GM12878 (cell line): ENCODE measurements at regions not wholly inside any gene's neighbourhood (a gene's known extent, or its start where the extent isn't known, plus 50 kb on each side); places are given as distances from the start of the nearest gene placed in this dataset.

Experiments used
- ATAC-seq: fragments of 200-7000 bp; cut with Tn5 transposase; 3 replicates; pipeline ENCODE4 v1.9.1; 2020; ENCODE audit warnings: mild to moderate bottlenecking, moderate library complexity
- BruUV-seq: library from RNA; stranded (reverse); fragments of 400-500 nt; replicated peaks from 2 replicates; lab custom pipeline; 2021; lab: Mats Ljungman, UMichigan
- CTCF ChIA-PET: fragments of 300-600 bp; sonication (Branson Sonifier 250); formaldehyde crosslinking; extraction: SDS; loops from one replicate; lab custom pipeline; 2021; ENCODE audit warnings: inconsistent platforms; lab: Yijun Ruan, JAX
- POLR2A ChIA-PET: fragments of 350-600 bp; formaldehyde crosslinking; extraction: SDS; loops from one replicate; lab custom pipeline; 2021; ENCODE audit warnings: inconsistent platforms; lab: Charles Lee
- RAD21 ChIA-PET: fragments of 300-600 bp; sonication (Branson Sonifier 250); formaldehyde crosslinking; loops from one replicate; lab custom pipeline; 2023; ENCODE audit warnings: antibody characterized with exemption; ENCODE audit not compliant: unreplicated experiment; lab: Charles Lee
- SMC1A ChIA-PET: fragments of 300-600 bp; sonication (Branson Sonifier 250); formaldehyde crosslinking; loops from one replicate; lab custom pipeline; 2023; ENCODE audit not compliant: unreplicated experiment, uncharacterized antibody; lab: Charles Lee
- DNase-seq: peaks from one replicate; pipeline ENCODE4 v3.0.0-alpha.2; 2011; ENCODE audit warnings: low read depth, low spot score
- FAIRE-seq: peaks from 3 replicates; lab custom pipeline; 2011; peaks lifted over from hg19 to GRCh38; lab: Jason Lieb, UNC
- H2AFZ ChIP-seq: 2 replicates; pipeline ENCODE4 v1.6.0; 2011; ENCODE audit warnings: low read depth, low read length, control low read depth; ENCODE audit not compliant: control insufficient read depth
- H3K27ac ChIP-seq: 2 replicates; pipeline ENCODE4 v1.5.1; 2011; ENCODE audit warnings: control low read depth; ENCODE audit not compliant: control insufficient read depth, insufficient read depth
- H3K27me3 ChIP-seq, 2 experiments: replicated peaks in 1 of 2; 2 replicates each; pipeline versions ENCODE4 v1.6.0 to v1.6.1; 2011; ENCODE audit warnings: low read length in 1 of 2; ENCODE audit not compliant: control insufficient read depth in 2 of 2, insufficient read depth in 2 of 2
- H3K36me3 ChIP-seq, 2 experiments: 2 replicates each; pipeline ENCODE4 v1.5.1; 2011; ENCODE audit warnings: low read length in 1 of 2; ENCODE audit not compliant: control insufficient read depth in 2 of 2, insufficient read depth in 2 of 2
- H3K4me1 ChIP-seq: 2 replicates; pipeline ENCODE4 v1.6.1; 2011; ENCODE audit warnings: mild to moderate bottlenecking, low read length, moderate library complexity, mixed read lengths; ENCODE audit not compliant: control insufficient read depth, insufficient read depth
- H3K4me2 ChIP-seq: 2 replicates; pipeline ENCODE4 v1.6.0; 2011; ENCODE audit warnings: control low read depth; ENCODE audit not compliant: control insufficient read depth, insufficient read depth
- H3K4me3 ChIP-seq: fragments of 200-600 bp; sonication (generic); 2 replicates; pipeline ENCODE4 v1.5.1; 2016
- H3K79me2 ChIP-seq: 2 replicates; pipeline ENCODE4 v1.6.0; 2011; ENCODE audit warnings: low read length; ENCODE audit not compliant: control insufficient read depth, insufficient read depth
- H3K9ac ChIP-seq: 2 replicates; pipeline ENCODE4 v1.8.0; 2011; ENCODE audit warnings: low read length, control low read depth, mixed read lengths; ENCODE audit not compliant: control insufficient read depth, insufficient read depth
- H3K9me3 ChIP-seq: replicated peaks from 3 replicates; pipeline ENCODE4 v1.5.1; 2011; ENCODE audit warnings: mild to moderate bottlenecking, low read length; ENCODE audit not compliant: control insufficient read depth, insufficient read depth
- H4K20me1 ChIP-seq: 2 replicates; pipeline ENCODE4 v1.6.0; 2011; ENCODE audit not compliant: control insufficient read depth, insufficient read depth
- BHLHE40 ChIP-seq, 2 experiments: fragments of 450-650 bp in 1 of 2; IDR thresholded peaks; 2 replicates each; pipeline ENCODE4 v1.6.1; 2011 to 2017; ENCODE audit warnings: low read depth in 2 of 2, borderline replicate concordance in 1 of 2, improper control_type of control experiment in 1 of 2, low read length in 1 of 2, mild to moderate bottlenecking in 1 of 2
- CBFB ChIP-seq: IDR thresholded peaks from 2 replicates; pipeline ENCODE4 v1.6.1; 2016; ENCODE audit warnings: antibody characterized with exemption, low read depth
- CHD2 ChIP-seq: IDR thresholded peaks from 2 replicates; pipeline ENCODE4 v1.6.1; 2011; ENCODE audit warnings: low read depth, low read length, improper control_type of control experiment, borderline replicate concordance
- CREM ChIP-seq: IDR thresholded peaks from 2 replicates; pipeline ENCODE4 v1.6.1; 2014; ENCODE audit warnings: antibody characterized with exemption, low read depth
- E4F1 ChIP-seq: fragments of 450-650 bp; IDR thresholded peaks from 2 replicates; pipeline ENCODE4 v1.6.1; 2018; ENCODE audit warnings: borderline replicate concordance, mild to moderate bottlenecking; ENCODE audit not compliant: partially characterized antibody
- EP300 ChIP-seq, 2 experiments: fragments of 150-350 bp in 1 of 2; IDR thresholded peaks; 2 replicates each; pipeline ENCODE4 v1.6.1; 2011 to 2012; ENCODE audit warnings: low read depth in 2 of 2, low read length in 2 of 2, borderline replicate concordance in 1 of 2, improper control_type of control experiment in 1 of 2, inconsistent platforms in 1 of 2; ENCODE audit not compliant: control insufficient read depth in 1 of 2
- IKZF2 ChIP-seq, 2 experiments: fragments of 450-650 bp; IDR thresholded peaks; 2 replicates each; pipeline ENCODE4 v1.6.1; 2017; ENCODE audit warnings: mild to moderate bottlenecking in 2 of 2, moderate library complexity in 2 of 2
- IRF3 ChIP-seq: fragments of 450-650 bp; IDR thresholded peaks from 2 replicates; pipeline ENCODE4 v1.6.1; 2014; ENCODE audit warnings: mild to moderate bottlenecking
- PML ChIP-seq: IDR thresholded peaks from 2 replicates; pipeline ENCODE4 v1.6.1; 2012; ENCODE audit warnings: low read length, inconsistent platforms
- SIX5 ChIP-seq: IDR thresholded peaks from 2 replicates; pipeline ENCODE4 v1.6.1; 2011; ENCODE audit warnings: mild to moderate bottlenecking, low read depth, low read length, moderate library complexity; ENCODE audit not compliant: severe bottlenecking
- SMC3 ChIP-seq: IDR thresholded peaks from 2 replicates; pipeline ENCODE4 v1.6.1; 2011; ENCODE audit warnings: low read length, improper control_type of control experiment, borderline replicate concordance
- ZNF207 ChIP-seq: fragments of 450-650 bp; IDR thresholded peaks from 2 replicates; pipeline ENCODE4 v1.6.1; 2014; ENCODE audit warnings: antibody characterized with exemption, mild to moderate bottlenecking, borderline replicate concordance
- ZSCAN29 ChIP-seq: fragments of 450-650 bp; IDR thresholded peaks from 2 replicates; pipeline ENCODE4 v1.6.1; 2017; ENCODE audit warnings: mild to moderate bottlenecking, moderate library complexity
- WGBS: methylation state at CpG from one replicate; pipeline ENCODE4 v1.1.6; 2016; ENCODE audit warnings: low lambda C conversion rate; ENCODE audit not compliant: insufficient replicate concordance, insufficient coverage; ENCODE audit errors: missing lambda C conversion rate; 5-methylcytosine and 5-hydroxymethylcytosine counted together
- in situ Hi-C: fragments of 300-500 bp; cut with MboI; formaldehyde crosslinking; loops from 9 replicates; pipeline ENCODE4 v1.14.3; 2018; ENCODE audit warnings: mixed read lengths
- intact Hi-C: fragments of 100-400 bp; cut with micrococcal nuclease; formaldehyde crosslinking; loops from one replicate; pipeline ENCODE4 v1.14.2; 2022; ENCODE audit not compliant: unreplicated experiment

- TF ChIP-seq IKZF2 (IDR thresholded peaks at IDR 0.05) (no peak), IRF3 (no peak), PML (no peak)
Measured at GRCh38 chr3:126266291-126266840, 86.0 kb upstream of the ALDH1L1 start (continued).

- Histone ChIP-seq H3K79me2 (no peaks in the 10 kb centered on the region), H2AFZ (no peak overlapping the region), H3K27me3 (peaks cover 0 to 1% of the 10 kb centered on the region in 2 experiments; a peak in 2 of 4 replicates), H3K27ac (no peak overlapping the region), H3K4me1 (no peaks in the 10 kb centered on the region), H3K4me2 (no peak overlapping the region), H3K9ac (no peak overlapping the region), H3K9me3 (no peaks in the 10 kb centered on the region), H3K4me3 (no peak overlapping the region), H4K20me1 (no peaks in the 10 kb centered on the region), H3K36me3 (no peaks in the 10 kb centered on the region)
- in situ Hi-C loops: no loop called here
- FAIRE-seq: no peak
- ChIA-PET RAD21 (no interaction called here), POLR2A (no interaction called here), SMC1A (no interaction called here), CTCF (no interaction called here)
- ATAC-seq: no peak
- no TSS peak for BruUV-seq
- no peak for DNase-seq
- WGBS: 65% methylated on average over 12 of the region's 12 CpGs
- intact Hi-C loops: no loop called here
- TF ChIP-seq CHD2 (no peak), ZSCAN29 (no peak), SMC3 (no peak)
Measured at GRCh38 chr3:126264952-126265351, 84.6 kb upstream of the ALDH1L1 start.

GRCh38 chr3:126264381-126264780 lies 84.0 kb upstream of the ALDH1L1 start:
- intact Hi-C loops (no loop called here), in situ Hi-C loops (no loop called here)
- Histone ChIP-seq H3K4me1 (no peaks in the 10 kb centered on the region), H3K9me3 (no peaks in the 10 kb centered on the region), H3K9ac (no peak overlapping the region), H3K4me2 (no peak overlapping the region), H2AFZ (no peak overlapping the region), H3K36me3 (no peaks in the 10 kb centered on the region), H4K20me1 (no peaks in the 10 kb centered on the region), H3K27me3 (peaks cover 0 to 1% of the 10 kb centered on the region in 2 experiments; a peak in 2 of 4 replicates), H3K27ac (no peak overlapping the region), H3K79me2 (no peaks in the 10 kb centered on the region), H3K4me3 (no peak overlapping the region)
- FAIRE-seq: no peak
- ATAC-seq: no peak
- POLR2A ChIA-PET: no interaction called here
- SMC1A ChIA-PET: no interaction called here
- 19% methylated on average over 7 of the region's 7 CpGs for WGBS
- DNase-seq: no peak
- RAD21 ChIA-PET: no interaction called here
- CTCF ChIA-PET: no interaction called here
- BruUV-seq: no TSS peak
- TF ChIP-seq BHLHE40 (IDR thresholded peaks at IDR 0.05; ENCODE audit: borderline replicate concordance in 1 of 2, low read depth in 2 of 2, low read length in 1 of 2) (no peak), CBFB (no peak), CREM (no peak), ZNF207 (no peak), E4F1 (no peak), SIX5 (no peak), EP300 (IDR thresholded peaks at IDR 0.05; ENCODE audit: borderline replicate concordance in 1 of 2, control insufficient read depth in 1 of 2, low read depth in 2 of 2, low read length in 2 of 2) (no peak)
